GM12878 (cell line): ENCODE measurements at regions not wholly inside any gene's neighbourhood (a gene's known extent, or its start where the extent isn't known, plus 50 kb on each side); places are given as distances from the start of the nearest gene placed in this dataset.

Experiments used
- ATAC-seq: fragments of 200-7000 bp; cut with Tn5 transposase; 3 replicates; pipeline ENCODE4 v1.9.1; 2020; ENCODE audit warnings: mild to moderate bottlenecking, moderate library complexity
- BruUV-seq: library from RNA; stranded (reverse); fragments of 400-500 nt; replicated peaks from 2 replicates; lab custom pipeline; 2021; lab: Mats Ljungman, UMichigan
- CTCF ChIA-PET: fragments of 300-600 bp; sonication (Branson Sonifier 250); formaldehyde crosslinking; extraction: SDS; loops from one replicate; lab custom pipeline; 2021; ENCODE audit warnings: inconsistent platforms; lab: Yijun Ruan, JAX
- POLR2A ChIA-PET: fragments of 350-600 bp; formaldehyde crosslinking; extraction: SDS; loops from one replicate; lab custom pipeline; 2021; ENCODE audit warnings: inconsistent platforms; lab: Charles Lee
- RAD21 ChIA-PET: fragments of 300-600 bp; sonication (Branson Sonifier 250); formaldehyde crosslinking; loops from one replicate; lab custom pipeline; 2023; ENCODE audit warnings: antibody characterized with exemption; ENCODE audit not compliant: unreplicated experiment; lab: Charles Lee
- SMC1A ChIA-PET: fragments of 300-600 bp; sonication (Branson Sonifier 250); formaldehyde crosslinking; loops from one replicate; lab custom pipeline; 2023; ENCODE audit not compliant: unreplicated experiment, uncharacterized antibody; lab: Charles Lee
- DNase-seq: peaks from one replicate; pipeline ENCODE4 v3.0.0-alpha.2; 2011; ENCODE audit warnings: low read depth, low spot score
- FAIRE-seq: peaks from 3 replicates; lab custom pipeline; 2011; peaks lifted over from hg19 to GRCh38; lab: Jason Lieb, UNC
- H2AFZ ChIP-seq: 2 replicates; pipeline ENCODE4 v1.6.0; 2011; ENCODE audit warnings: low read depth, low read length, control low read depth; ENCODE audit not compliant: control insufficient read depth
- H3K27ac ChIP-seq: 2 replicates; pipeline ENCODE4 v1.5.1; 2011; ENCODE audit warnings: control low read depth; ENCODE audit not compliant: control insufficient read depth, insufficient read depth
- H3K27me3 ChIP-seq, 2 experiments: replicated peaks in 1 of 2; 2 replicates each; pipeline versions ENCODE4 v1.6.0 to v1.6.1; 2011; ENCODE audit warnings: low read length in 1 of 2; ENCODE audit not compliant: control insufficient read depth in 2 of 2, insufficient read depth in 2 of 2
- H3K36me3 ChIP-seq, 2 experiments: 2 replicates each; pipeline ENCODE4 v1.5.1; 2011; ENCODE audit warnings: low read length in 1 of 2; ENCODE audit not compliant: control insufficient read depth in 2 of 2, insufficient read depth in 2 of 2
- H3K4me1 ChIP-seq: 2 replicates; pipeline ENCODE4 v1.6.1; 2011; ENCODE audit warnings: mild to moderate bottlenecking, low read length, moderate library complexity, mixed read lengths; ENCODE audit not compliant: control insufficient read depth, insufficient read depth
- H3K4me2 ChIP-seq: 2 replicates; pipeline ENCODE4 v1.6.0; 2011; ENCODE audit warnings: control low read depth; ENCODE audit not compliant: control insufficient read depth, insufficient read depth
- H3K4me3 ChIP-seq: fragments of 200-600 bp; sonication (generic); 2 replicates; pipeline ENCODE4 v1.5.1; 2016
- H3K79me2 ChIP-seq: 2 replicates; pipeline ENCODE4 v1.6.0; 2011; ENCODE audit warnings: low read length; ENCODE audit not compliant: control insufficient read depth, insufficient read depth
- H3K9ac ChIP-seq: 2 replicates; pipeline ENCODE4 v1.8.0; 2011; ENCODE audit warnings: low read length, control low read depth, mixed read lengths; ENCODE audit not compliant: control insufficient read depth, insufficient read depth
- H3K9me3 ChIP-seq: replicated peaks from 3 replicates; pipeline ENCODE4 v1.5.1; 2011; ENCODE audit warnings: mild to moderate bottlenecking, low read length; ENCODE audit not compliant: control insufficient read depth, insufficient read depth
- H4K20me1 ChIP-seq: 2 replicates; pipeline ENCODE4 v1.6.0; 2011; ENCODE audit not compliant: control insufficient read depth, insufficient read depth
- GABPA ChIP-seq: IDR thresholded peaks from 2 replicates; pipeline ENCODE4 v1.6.1; 2014; ENCODE audit warnings: antibody characterized with exemption, low read depth, mild to moderate bottlenecking, inconsistent platforms
- KAT2A ChIP-seq: conservative IDR thresholded peaks from 2 replicates; pipeline ENCODE4 v1.6.1; 2011; ENCODE audit warnings: low read depth, low read length; ENCODE audit not compliant: control insufficient read depth
- NR2F1 ChIP-seq: fragments of 450-650 bp; conservative IDR thresholded peaks from 2 replicates; pipeline ENCODE4 v1.6.1; 2017; ENCODE audit warnings: mild to moderate bottlenecking
- PBX3 ChIP-seq: IDR thresholded peaks from 2 replicates; pipeline ENCODE4 v1.6.1; 2011; ENCODE audit warnings: mild to moderate bottlenecking, low read depth, low read length, moderate library complexity; ENCODE audit not compliant: insufficient replicate concordance
- RAD21 ChIP-seq: IDR thresholded peaks from 2 replicates; pipeline ENCODE4 v1.6.1; 2011; ENCODE audit warnings: mild to moderate bottlenecking, low read depth, low read length, moderate library complexity; ENCODE audit not compliant: insufficient read depth
- RELA ChIP-seq: fragments of 450-650 bp; IDR thresholded peaks from 2 replicates; pipeline ENCODE4 v1.8.0; 2014; ENCODE audit warnings: borderline replicate concordance; ENCODE audit not compliant: partially characterized antibody
- SMC3 ChIP-seq: IDR thresholded peaks from 2 replicates; pipeline ENCODE4 v1.6.1; 2011; ENCODE audit warnings: low read length, improper control_type of control experiment, borderline replicate concordance
- USF2 ChIP-seq: IDR thresholded peaks from 2 replicates; pipeline ENCODE4 v1.6.1; 2011; ENCODE audit warnings: low read depth, low read length, improper control_type of control experiment, borderline replicate concordance
- ZSCAN29 ChIP-seq: fragments of 450-650 bp; IDR thresholded peaks from 2 replicates; pipeline ENCODE4 v1.6.1; 2017; ENCODE audit warnings: mild to moderate bottlenecking, moderate library complexity
- WGBS: methylation state at CpG from one replicate; pipeline ENCODE4 v1.1.6; 2016; ENCODE audit warnings: low lambda C conversion rate; ENCODE audit not compliant: insufficient replicate concordance, insufficient coverage; ENCODE audit errors: missing lambda C conversion rate; 5-methylcytosine and 5-hydroxymethylcytosine counted together
- in situ Hi-C: fragments of 300-500 bp; cut with MboI; formaldehyde crosslinking; loops from 9 replicates; pipeline ENCODE4 v1.14.3; 2018; ENCODE audit warnings: mixed read lengths
- intact Hi-C: fragments of 100-400 bp; cut with micrococcal nuclease; formaldehyde crosslinking; loops from one replicate; pipeline ENCODE4 v1.14.2; 2022; ENCODE audit not compliant: unreplicated experiment

GRCh38 chr20:60749804-60750602 is 502.1 kb upstream of the CDH4 start:
- no peak overlapping the region for H3K27ac ChIP-seq
- BruUV-seq: no TSS peak
- intact Hi-C loops (no loop called here), in situ Hi-C loops (no loop called here)
- no peaks in the 10 kb centered on the region for H3K4me1 ChIP-seq
- no peak overlapping the region for H3K4me2 ChIP-seq
- H3K9me3 ChIP-seq: no peaks in the 10 kb centered on the region; the same call in 2 of the 3 replicates
- FAIRE-seq (no peak), ATAC-seq (no peak), DNase-seq (no peak)
- H3K9ac ChIP-seq: no peak overlapping the region
- H3K4me3 ChIP-seq: no peak overlapping the region
- no peaks in the 10 kb centered on the region for H3K36me3 ChIP-seq
- no peaks in the 10 kb centered on the region for H3K79me2 ChIP-seq
- no peak overlapping the region for H2AFZ ChIP-seq
- no peak for TF ChIP-seq KAT2A
- TF ChIP-seq NR2F1: no peak
- no peak for TF ChIP-seq PBX3
- no peak for TF ChIP-seq GABPA
- TF ChIP-seq USF2: no peak
- TF ChIP-seq RELA: no peak
- no peak for TF ChIP-seq RAD21
- TF ChIP-seq ZSCAN29: no peak
- TF ChIP-seq SMC3: no peak
- ChIA-PET CTCF (no interaction called here), POLR2A (no interaction called here), SMC1A (no interaction called here), RAD21 (no interaction called here)
- H4K20me1 ChIP-seq: no peaks in the 10 kb centered on the region
- no peaks in the 10 kb centered on the region for H3K27me3 ChIP-seq
- WGBS: 22% methylated on average over 7 of the region's 11 CpGs
